Smooth muscle cell (in vitro differentiated cells): ENCODE measurements at regions not wholly inside any gene's neighbourhood (a gene's known extent, or its start where the extent isn't known, plus 50 kb on each side); places are given as distances from the start of the nearest gene placed in this dataset.

Source experiments
- DNase-seq: peaks from one replicate; lab custom pipeline; 2025; ENCODE audit not compliant: unreplicated experiment; lab: John Stamatoyannopoulos, UW
- H2AFZ ChIP-seq: fragments of 200-600 bp; sonication (generic); 2 replicates; pipeline ENCODE4 v1.6.0; 2016; ENCODE audit warnings: antibody characterized with exemption, low read depth, mild to moderate bottlenecking
- H3F3A ChIP-seq: fragments of 200-600 bp; sonication (generic); 2 replicates; pipeline ENCODE4 v1.6.0; 2017; ENCODE audit warnings: antibody characterized with exemption, low read depth
- H3K27ac ChIP-seq: fragments of 200-600 bp; sonication (generic); 2 replicates; pipeline ENCODE4 v1.5.1; 2016; ENCODE audit warnings: low read depth, mild to moderate bottlenecking
- H3K27me3 ChIP-seq: fragments of 200-600 bp; sonication (generic); 2 replicates; pipeline ENCODE4 v1.6.1; 2016; ENCODE audit warnings: low read depth, mild to moderate bottlenecking
- H3K36me3 ChIP-seq: fragments of 200-600 bp; sonication (generic); 2 replicates; pipeline ENCODE4 v1.5.1; 2016; ENCODE audit warnings: low read depth
- H3K4me1 ChIP-seq: fragments of 200-600 bp; sonication (generic); 2 replicates; pipeline ENCODE4 v1.5.1; 2016; ENCODE audit warnings: low read depth
- H3K4me2 ChIP-seq: fragments of 200-600 bp; sonication (generic); 2 replicates; pipeline ENCODE4 v1.6.0; 2016; ENCODE audit warnings: mild to moderate bottlenecking
- H3K4me3 ChIP-seq: fragments of 200-600 bp; sonication (generic); 2 replicates; pipeline ENCODE4 v1.5.1; 2016; ENCODE audit warnings: mild to moderate bottlenecking
- H3K79me2 ChIP-seq: fragments of 200-600 bp; sonication (generic); 2 replicates; pipeline ENCODE4 v1.6.0; 2016; ENCODE audit warnings: low read depth, mild to moderate bottlenecking
- H3K9ac ChIP-seq: fragments of 200-600 bp; sonication (generic); 2 replicates; pipeline ENCODE4 v1.6.0; 2016; ENCODE audit warnings: low read depth
- H3K9me3 ChIP-seq: fragments of 200-600 bp; sonication (generic); replicated peaks from 2 replicates; pipeline ENCODE4 v1.5.1; 2016; ENCODE audit warnings: low read depth
- H4K20me1 ChIP-seq: fragments of 200-600 bp; sonication (generic); 2 replicates; pipeline ENCODE4 v1.6.0; 2016; ENCODE audit warnings: low read depth
- CTCF ChIP-seq: fragments of 200-600 bp; sonication (generic); IDR thresholded peaks from 2 replicates; pipeline ENCODE4 v1.5.1; 2017; ENCODE audit warnings: borderline replicate concordance, mild to moderate bottlenecking, antibody characterized with exemption; ENCODE audit not compliant: insufficient read depth, poor library complexity, severe bottlenecking
- WGBS: methylation state at CpG from one replicate; pipeline ENCODE4 v1.1.7; 2016; ENCODE audit warnings: low lambda C conversion rate; 5-methylcytosine and 5-hydroxymethylcytosine counted together

- H2AFZ ChIP-seq: no peak overlapping the region
- TF ChIP-seq CTCF: no peak
- no peak overlapping the region for H3K4me2 ChIP-seq
- no peaks in the 10 kb centered on the region for H3K4me1 ChIP-seq
- H3K36me3 ChIP-seq: no peaks in the 10 kb centered on the region
- no peaks in the 10 kb centered on the region for H3F3A ChIP-seq
- no peak overlapping the region for H3K9ac ChIP-seq
- H3K79me2 ChIP-seq: no peaks in the 10 kb centered on the region
- no peaks in the 10 kb centered on the region for H4K20me1 ChIP-seq
- H3K9me3 ChIP-seq: no peaks in the 10 kb centered on the region
- no peaks in the 10 kb centered on the region for H3K27me3 ChIP-seq
- DNase-seq: no peak
- no peak overlapping the region for H3K4me3 ChIP-seq
- 92% methylated on average over 4 of the region's 4 CpGs for WGBS
- H3K27ac ChIP-seq: no peak overlapping the region
Measured at GRCh38 chr16:6300523-6300922, 1032.1 kb upstream of the RBFOX1 start.

DNA sequence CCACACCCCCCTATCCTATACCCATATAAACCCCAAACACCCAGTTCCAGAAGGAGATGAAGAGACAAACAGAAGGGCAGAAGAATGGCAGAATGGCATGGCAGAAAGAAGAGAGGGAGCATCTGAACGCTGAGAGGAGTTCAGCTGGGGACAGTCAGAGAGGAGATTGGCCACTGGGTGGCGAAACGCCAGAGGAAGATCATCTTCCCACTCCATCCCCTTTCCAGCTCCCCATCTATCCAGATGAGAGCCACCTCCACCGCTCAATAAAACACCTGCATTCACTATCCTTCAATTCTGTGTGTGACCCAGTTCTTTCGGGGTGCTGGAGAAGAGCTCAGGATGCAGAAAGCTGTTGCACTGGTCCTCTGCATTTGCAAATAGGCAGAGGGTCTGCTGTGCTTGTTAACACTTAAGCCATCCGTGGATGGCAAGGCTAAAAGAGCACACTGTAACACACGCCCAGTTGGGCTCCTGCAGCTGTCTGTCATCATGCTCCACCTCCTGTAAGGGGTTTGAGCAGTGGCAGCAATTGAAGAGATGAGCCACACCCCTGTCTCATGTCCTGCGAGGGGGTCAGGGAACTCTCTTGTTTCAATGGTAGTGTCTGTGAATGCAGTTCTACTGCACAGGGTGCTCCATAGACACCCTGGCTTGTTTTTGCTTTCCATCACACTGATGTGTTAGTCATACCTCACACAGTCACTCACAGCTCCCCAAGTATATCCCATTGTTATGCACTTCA is 1034.8 kb upstream of the RBFOX1 start:
- Histone ChIP-seq H3K36me3 (no peaks in the 10 kb centered on the region), H3K27me3 (no peaks in the 10 kb centered on the region), H3K79me2 (no peaks in the 10 kb centered on the region), H4K20me1 (no peaks in the 10 kb centered on the region), H3K9ac (no peak overlapping the region), H3K4me2 (no peak overlapping the region), H3F3A (no peaks in the 10 kb centered on the region), H3K4me3 (no peak overlapping the region), H2AFZ (no peak overlapping the region), H3K27ac (no peak overlapping the region), H3K4me1 (no peaks in the 10 kb centered on the region), H3K9me3 (no peaks in the 10 kb centered on the region)
- TF ChIP-seq CTCF: no peak
- no peak for DNase-seq
- 79% methylated on average over 8 of the region's 8 CpGs for WGBS

DNA sequence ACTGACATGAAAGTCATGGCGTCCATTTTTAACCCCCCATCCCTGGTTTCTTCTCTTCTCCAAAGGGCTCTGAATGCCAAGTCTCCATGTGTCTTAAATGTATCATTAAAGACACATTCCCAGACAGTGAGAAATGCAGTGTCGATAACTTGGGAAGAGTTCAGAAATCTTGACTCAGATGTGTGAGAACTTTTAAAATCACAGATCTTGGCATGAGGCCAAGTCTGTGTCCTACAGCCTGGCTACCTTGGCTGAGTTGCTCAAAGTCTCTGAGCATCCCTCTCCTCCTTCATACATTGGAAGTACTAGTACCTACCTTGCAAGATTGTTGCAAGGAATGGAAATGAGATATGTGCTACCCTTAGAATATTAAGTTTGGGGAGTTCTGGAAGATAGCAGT is 1046.5 kb upstream of the RBFOX1 start:
- 39% methylated on average over 2 of the region's 2 CpGs for WGBS
- no peak overlapping the region for H3K9ac ChIP-seq
- H3K4me3 ChIP-seq: no peak overlapping the region
- H3K27me3 ChIP-seq: no peaks in the 10 kb centered on the region
- no peak overlapping the region for H2AFZ ChIP-seq
- no peaks in the 10 kb centered on the region for H3K9me3 ChIP-seq
- no peaks in the 10 kb centered on the region for H3K36me3 ChIP-seq
- peaks cover 13% of the 10 kb centered on the region for H3K4me1 ChIP-seq
- H4K20me1 ChIP-seq: no peaks in the 10 kb centered on the region
- TF ChIP-seq CTCF: no peak
- H3K27ac ChIP-seq: peak overlapping the region; percentile 35
- no peaks in the 10 kb centered on the region for H3K79me2 ChIP-seq
- H3K4me2 ChIP-seq: no peak overlapping the region
- no peak for DNase-seq
- H3F3A ChIP-seq: no peaks in the 10 kb centered on the region

DNA sequence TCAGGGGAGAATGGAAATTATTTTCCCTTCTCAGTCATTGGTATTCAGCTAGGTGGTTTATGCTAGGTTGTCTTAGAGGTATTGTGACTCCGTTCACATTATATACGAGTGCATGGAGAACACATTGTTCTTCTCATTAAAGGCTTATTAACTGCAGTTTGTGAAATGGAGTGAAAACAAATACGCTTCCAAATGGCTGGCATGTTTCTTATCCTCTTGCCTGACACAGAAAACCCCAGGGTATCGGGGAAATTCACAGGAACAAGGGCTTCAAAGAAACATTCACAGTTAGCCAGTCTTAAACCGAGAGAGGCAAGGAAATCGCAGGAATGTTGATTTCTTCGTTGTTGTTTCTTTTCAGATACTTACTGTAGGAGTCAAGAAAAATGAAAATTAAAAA is 1047.9 kb upstream of the RBFOX1 start:
- no peaks in the 10 kb centered on the region for H3K79me2 ChIP-seq
- no peak for TF ChIP-seq CTCF
- no peak overlapping the region for H3K27ac ChIP-seq
- H3K4me3 ChIP-seq: no peak overlapping the region
- H3K9ac ChIP-seq: no peak overlapping the region
- no peaks in the 10 kb centered on the region for H3K36me3 ChIP-seq
- H3K27me3 ChIP-seq: no peaks in the 10 kb centered on the region
- H4K20me1 ChIP-seq: no peaks in the 10 kb centered on the region
- no peaks in the 10 kb centered on the region for H3F3A ChIP-seq
- H3K9me3 ChIP-seq: no peaks in the 10 kb centered on the region
- 68% methylated on average over 7 of the region's 7 CpGs for WGBS
- H3K4me2 ChIP-seq: no peak overlapping the region
- DNase-seq: no peak
- no peak overlapping the region for H2AFZ ChIP-seq
- H3K4me1 ChIP-seq: peaks cover 17% of the 10 kb centered on the region
